A673 (cell line): ENCODE measurements at regions not wholly inside any gene's neighbourhood (a gene's known extent, or its start where the extent isn't known, plus 50 kb on each side); places are given as distances from the start of the nearest gene placed in this dataset.

Experiments
- BruUV-seq: library from RNA; stranded (reverse); fragments of 400-500 nt; replicated peaks from 2 replicates; lab custom pipeline; 2021; lab: Mats Ljungman, UMichigan
- CTCF ChIA-PET: fragments of 300-600 bp; sonication (Branson Sonifier 250); formaldehyde crosslinking; loops from one replicate; lab custom pipeline; 2022; ENCODE audit warnings: antibody characterized with exemption; lab: Charles Lee
- POLR2A ChIA-PET: fragments of 300-600 bp; sonication (Branson Sonifier 250); formaldehyde crosslinking; loops from one replicate; lab custom pipeline; 2022; ENCODE audit warnings: antibody characterized with exemption; ENCODE audit not compliant: low non-redundant PET; lab: Charles Lee
- DNase-seq: peaks from one replicate; pipeline ENCODE4 v3.0.0-alpha.2; 2015; ENCODE audit warnings: low spot score
- H3K27ac ChIP-seq: fragments of 200-600 bp; sonication (generic); 2 replicates; pipeline ENCODE4 v1.5.1; 2016; ENCODE audit warnings: mixed run types, low read depth, mild to moderate bottlenecking, mixed read lengths, antibody characterized with exemption, low read length; ENCODE audit not compliant: poor library complexity, severe bottlenecking
- H3K27me3 ChIP-seq: fragments of 200-600 bp; sonication (generic); replicated peaks from 2 replicates; pipeline ENCODE4 v1.6.1; 2017; ENCODE audit warnings: mixed run types, low read depth, mild to moderate bottlenecking, mixed read lengths, antibody characterized with exemption, low read length; ENCODE audit not compliant: insufficient read depth, poor library complexity
- H3K36me3 ChIP-seq: fragments of 200-600 bp; sonication (generic); 2 replicates; pipeline ENCODE4 v1.6.1; 2016; ENCODE audit warnings: mixed run types, mild to moderate bottlenecking, mixed read lengths, antibody characterized with exemption, low read length; ENCODE audit not compliant: insufficient read depth, poor library complexity, severe bottlenecking
- H3K4me1 ChIP-seq: fragments of 200-600 bp; sonication (generic); 2 replicates; pipeline ENCODE4 v1.6.1; 2017; ENCODE audit warnings: mixed run types, mild to moderate bottlenecking, mixed read lengths, antibody characterized with exemption, low read length; ENCODE audit not compliant: insufficient read depth, poor library complexity, severe bottlenecking
- H3K4me3 ChIP-seq: fragments of 200-600 bp; sonication (generic); 2 replicates; pipeline ENCODE4 v1.5.1; 2016; ENCODE audit warnings: low read depth, mixed run types, mild to moderate bottlenecking, mixed read lengths, low read length; ENCODE audit not compliant: poor library complexity, severe bottlenecking
- H3K9me3 ChIP-seq: fragments of 200-600 bp; sonication (generic); 2 replicates; pipeline ENCODE4 v1.6.1; 2016; ENCODE audit warnings: mixed run types, low read depth, mild to moderate bottlenecking, mixed read lengths, antibody characterized with exemption, low read length; ENCODE audit not compliant: poor library complexity, severe bottlenecking
- CTCF ChIP-seq: fragments of 300-800, 200-600 bp; sonication (generic); conservative IDR thresholded peaks from 2 replicates; pipeline ENCODE4 v1.5.1; 2017; ENCODE audit warnings: low read depth, mild to moderate bottlenecking, antibody characterized with exemption, low read length, moderate library complexity, mixed read lengths
- EZH2 ChIP-seq: fragments of 200-600 bp; sonication (generic); IDR thresholded peaks from 2 replicates; pipeline ENCODE4 v1.6.1; 2017; ENCODE audit warnings: borderline replicate concordance, low read depth, mild to moderate bottlenecking, mixed read lengths, antibody characterized with exemption, low read length; ENCODE audit not compliant: poor library complexity, severe bottlenecking
- intact Hi-C: fragments of 100-400 bp; cut with micrococcal nuclease; formaldehyde crosslinking; loops from one replicate; pipeline ENCODE4 v1.10.0; 2022; ENCODE audit not compliant: unreplicated experiment

- Histone ChIP-seq H3K4me1 (no peaks in the 10 kb centered on the region), H3K4me3 (no peak overlapping the region), H3K27ac (no peak overlapping the region), H3K36me3 (no peaks in the 10 kb centered on the region), H3K27me3 (peaks cover 46% of the 10 kb centered on the region), H3K9me3 (no peaks in the 10 kb centered on the region)
- POLR2A ChIA-PET: no interaction called here
- BruUV-seq: no TSS peak
- DNase-seq: no peak
- CTCF ChIA-PET: no interaction called here
- intact Hi-C loops: no loop called here
- TF ChIP-seq CTCF (no peak), EZH2 (no peak)
Measured at GRCh38 chr20:60676011-60676410, 576.0 kb upstream of the CDH4 start.

- no TSS peak for BruUV-seq
- CTCF ChIA-PET: no interaction called here
Measured at GRCh38 chr20:60677819-60678218, 574.2 kb upstream of the CDH4 start.

GRCh38 chr20:60680554-60680953, 571.5 kb upstream of the CDH4 start:
- Histone ChIP-seq H3K36me3 (no peaks in the 10 kb centered on the region), H3K4me3 (no peak overlapping the region), H3K4me1 (no peaks in the 10 kb centered on the region), H3K27ac (no peak overlapping the region), H3K27me3 (peaks cover 32% of the 10 kb centered on the region), H3K9me3 (no peaks in the 10 kb centered on the region)
- no TSS peak for BruUV-seq
- POLR2A ChIA-PET: no interaction called here
- TF ChIP-seq EZH2 (no peak), CTCF (no peak)
- intact Hi-C loops: no loop called here
- no peak for DNase-seq
- CTCF ChIA-PET: no interaction called here

More at GRCh38 chr20:60677819-60678218, 574.2 kb upstream of the CDH4 start:
- H3K27ac ChIP-seq: no peak overlapping the region
- intact Hi-C loops: no loop called here
- TF ChIP-seq CTCF: no peak
- H3K4me1 ChIP-seq: no peaks in the 10 kb centered on the region
- POLR2A ChIA-PET: no interaction called here
- no peaks in the 10 kb centered on the region for H3K36me3 ChIP-seq
- H3K9me3 ChIP-seq: no peaks in the 10 kb centered on the region
- no peak overlapping the region for H3K4me3 ChIP-seq
- peaks cover 46% of the 10 kb centered on the region for H3K27me3 ChIP-seq
- no peak for DNase-seq
